HG03060 (cell line): ENCODE measurements at regions not wholly inside any gene's neighbourhood (a gene's known extent, or its start where the extent isn't known, plus 50 kb on each side); places are given as distances from the start of the nearest gene placed in this dataset.
"Not testable (repeated sequence)": the region's sequence is repeated elsewhere in the genome, so short reads cannot be mapped to it uniquely, and the experiment has no call there.

Experiments used
- ATAC-seq: cut with Tn5 transposase; IDR thresholded peaks from one replicate; pipeline ENCODE4 v1.9.1; 2021; ENCODE audit warnings: low read depth, moderate number of reproducible peaks; ENCODE audit not compliant: unreplicated experiment

- ATAC-seq = no peak
These were observed 717.1 kb downstream of the SEMA5A start for GRCh38 chr5:8828596-8829322.

GRCh38 chr5:8829323-8830029, 716.4 kb downstream of the SEMA5A start:
- ATAC-seq = no peak

- no peak for ATAC-seq
These were observed 714.6 kb downstream of the SEMA5A start for GRCh38 chr5:8831251-8831650.

GRCh38 chr5:8831854-8832253, 714.0 kb downstream of the SEMA5A start:
- ATAC-seq = no peak

- ATAC-seq = no peak
These were observed 706.4 kb downstream of the SEMA5A start for GRCh38 chr5:8839361-8840055.

- no peak for ATAC-seq
These were observed 705.6 kb downstream of the SEMA5A start for GRCh38 chr5:8840237-8840636.

- ATAC-seq = not testable (repeated sequence)
These were observed 705.1 kb downstream of the SEMA5A start for GRCh38 chr5:8840746-8841145.

- ATAC-seq = no peak
These were observed 702.8 kb downstream of the SEMA5A start for GRCh38 chr5:8842971-8843551.

- ATAC-seq = no peak
These were observed 702.1 kb downstream of the SEMA5A start for GRCh38 chr5:8843771-8844170.

- no peak for ATAC-seq
These were observed 701.7 kb downstream of the SEMA5A start for GRCh38 chr5:8844206-8844605.

- ATAC-seq = no peak
These were observed 701.0 kb downstream of the SEMA5A start for GRCh38 chr5:8844847-8845246.

GRCh38 chr5:8845296-8845695, 700.6 kb downstream of the SEMA5A start:
- no peak for ATAC-seq

GRCh38 chr5:8848366-8848765, 697.5 kb downstream of the SEMA5A start:
- ATAC-seq = no peak

- no peak for ATAC-seq
These were observed 696.8 kb downstream of the SEMA5A start for GRCh38 chr5:8848997-8849594.

- ATAC-seq = no peak
These were observed 694.8 kb downstream of the SEMA5A start for GRCh38 chr5:8851101-8851500.

GRCh38 chr5:8857051-8857450, 688.8 kb downstream of the SEMA5A start:
- ATAC-seq = no peak

GRCh38 chr5:8861764-8862163, 684.1 kb downstream of the SEMA5A start:
- no peak for ATAC-seq

- ATAC-seq = no peak
These were observed 681.8 kb downstream of the SEMA5A start for GRCh38 chr5:8864053-8864452.

GRCh38 chr5:8865266-8865665, 680.6 kb downstream of the SEMA5A start:
- no peak for ATAC-seq

- no peak for ATAC-seq
These were observed 680.0 kb downstream of the SEMA5A start for GRCh38 chr5:8865686-8866374.
